ENCODE measurements at regions not wholly inside any gene's neighbourhood (a gene's known extent, or its start where the extent isn't known, plus 50 kb on each side); places are given as distances from the start of the nearest gene placed in this dataset.
"Not testable (repeated sequence)": the region's sequence is repeated elsewhere in the genome, so short reads cannot be mapped to it uniquely, and the experiment has no call there.

- no peaks in the 10 kb centered on the region for H3K9me3 ChIP-seq (ENCODE audit: insufficient read depth, low read depth, low read length)
- H2BK5ac ChIP-seq (ENCODE audit: low read depth, low read length, poor library complexity): no peak overlapping the region
- H3K9ac ChIP-seq (ENCODE audit: low read length): no peak overlapping the region
- no peak overlapping the region for H3K4ac ChIP-seq (ENCODE audit: low read depth, low read length)
- no peak overlapping the region for H2BK12ac ChIP-seq (ENCODE audit: low read length)
- no peaks in the 10 kb centered on the region for H3K36me3 ChIP-seq (ENCODE audit: control insufficient read depth in 1 of 2, insufficient read depth in 2 of 2, low read length in 2 of 2)
- H4K12ac ChIP-seq (ENCODE audit: low read depth, low read length): no peak overlapping the region
- H3K27me3 ChIP-seq (ENCODE audit: insufficient read depth, low read length): no peaks in the 10 kb centered on the region
- H3K4me1 ChIP-seq (ENCODE audit: control insufficient read depth in 1 of 2, insufficient read depth in 2 of 2, low read length in 2 of 2): no peaks in the 10 kb centered on the region
- no peak overlapping the region for H4K8ac ChIP-seq (ENCODE audit: low read depth, low read length)
- H3K27ac ChIP-seq (ENCODE audit: low read depth, low read length): no peak overlapping the region
- DNase-seq: no peak
- no peak overlapping the region for H3K4me2 ChIP-seq (ENCODE audit: low read length)
- no peak overlapping the region for H3K23ac ChIP-seq (ENCODE audit: low read length)
- no peak overlapping the region for H4K91ac ChIP-seq (ENCODE audit: low read depth, low read length)
- H3K79me2 ChIP-seq (ENCODE audit: control insufficient read depth, insufficient read depth, low read length, poor library complexity): no peaks in the 10 kb centered on the region
- H2AK5ac ChIP-seq (ENCODE audit: low read length): no peak overlapping the region
- H3K14ac ChIP-seq (ENCODE audit: low read length): no peak overlapping the region
- H3K18ac ChIP-seq (ENCODE audit: low read length): no peak overlapping the region
- H2AFZ ChIP-seq (ENCODE audit: insufficient read depth, low read length, poor library complexity): no peak overlapping the region
- WGBS (ENCODE audit: extremely low coverage, insufficient coverage, insufficient read length): no CpG with 5 or more reads among the region's 1 CpG
- no peak overlapping the region for H3K4me3 ChIP-seq (ENCODE audit: low read depth, low read length)
- H2BK120ac ChIP-seq (ENCODE audit: insufficient read depth, low read length, poor library complexity): no peak overlapping the region
- H3K79me1 ChIP-seq (ENCODE audit: low read length): no peaks in the 10 kb centered on the region
These were observed 217.4 kb upstream of the COX10 start for GRCh38 chr17:13851889-13852288.

- not testable (repeated sequence) for DNase-seq; H4K91ac ChIP-seq (ENCODE audit: low read depth, low read length); H3K27me3 ChIP-seq (ENCODE audit: insufficient read depth, low read length); H3K4me1 ChIP-seq (ENCODE audit: control insufficient read depth in 1 of 2, insufficient read depth in 2 of 2, low read length in 2 of 2); H3K4me2 ChIP-seq (ENCODE audit: low read length); H3K9ac ChIP-seq (ENCODE audit: low read length); H3K27ac ChIP-seq (ENCODE audit: low read depth, low read length); H4K12ac ChIP-seq (ENCODE audit: low read depth, low read length); H2AK5ac ChIP-seq (ENCODE audit: low read length); H3K36me3 ChIP-seq (ENCODE audit: control insufficient read depth in 1 of 2, insufficient read depth in 2 of 2, low read length in 2 of 2); H3K79me2 ChIP-seq (ENCODE audit: control insufficient read depth, insufficient read depth, low read length, poor library complexity); H3K4ac ChIP-seq (ENCODE audit: low read depth, low read length); H3K14ac ChIP-seq (ENCODE audit: low read length); H3K4me3 ChIP-seq (ENCODE audit: low read depth, low read length); H3K23ac ChIP-seq (ENCODE audit: low read length); H2AFZ ChIP-seq (ENCODE audit: insufficient read depth, low read length, poor library complexity); H2BK120ac ChIP-seq (ENCODE audit: insufficient read depth, low read length, poor library complexity); H3K9me3 ChIP-seq (ENCODE audit: insufficient read depth, low read depth, low read length); H3K18ac ChIP-seq (ENCODE audit: low read length); H2BK5ac ChIP-seq (ENCODE audit: low read depth, low read length, poor library complexity); H3K79me1 ChIP-seq (ENCODE audit: low read length); H4K8ac ChIP-seq (ENCODE audit: low read depth, low read length); H2BK12ac ChIP-seq (ENCODE audit: low read length)
- no CpG with 5 or more reads among the region's 4 CpGs for WGBS (ENCODE audit: extremely low coverage, insufficient coverage, insufficient read length)
These were observed 213.6 kb upstream of the COX10 start for GRCh38 chr17:13855730-13856129.

GRCh38 chr17:13862346-13862745, 207.0 kb upstream of the COX10 start:
- Histone ChIP-seq H3K79me2 (ENCODE audit: control insufficient read depth, insufficient read depth, low read length, poor library complexity) (no peaks in the 10 kb centered on the region), H3K9me3 (ENCODE audit: insufficient read depth, low read depth, low read length) (no peaks in the 10 kb centered on the region), H3K4me1 (ENCODE audit: control insufficient read depth in 1 of 2, insufficient read depth in 2 of 2, low read length in 2 of 2) (peaks cover 0 to 1% of the 10 kb centered on the region in 2 experiments), H2AFZ (ENCODE audit: insufficient read depth, low read length, poor library complexity) (no peak overlapping the region), H3K18ac (ENCODE audit: low read length) (no peak overlapping the region), H3K36me3 (ENCODE audit: control insufficient read depth in 1 of 2, insufficient read depth in 2 of 2, low read length in 2 of 2) (no peaks in the 10 kb centered on the region), H4K12ac (ENCODE audit: low read depth, low read length) (no peak overlapping the region), H2AK5ac (ENCODE audit: low read length) (no peak overlapping the region), H3K27me3 (ENCODE audit: insufficient read depth, low read length) (no peaks in the 10 kb centered on the region), H3K4me3 (ENCODE audit: low read depth, low read length) (no peak overlapping the region), H2BK120ac (ENCODE audit: insufficient read depth, low read length, poor library complexity) (no peak overlapping the region), H2BK5ac (ENCODE audit: low read depth, low read length, poor library complexity) (no peak overlapping the region), H3K14ac (ENCODE audit: low read length) (no peak overlapping the region), H2BK12ac (ENCODE audit: low read length) (no peak overlapping the region), H3K4me2 (ENCODE audit: low read length) (no peak overlapping the region), H3K4ac (ENCODE audit: low read depth, low read length) (no peak overlapping the region), H4K91ac (ENCODE audit: low read depth, low read length) (no peak overlapping the region), H3K23ac (ENCODE audit: low read length) (no peak overlapping the region), H3K9ac (ENCODE audit: low read length) (no peak overlapping the region), H4K8ac (ENCODE audit: low read depth, low read length) (no peak overlapping the region), H3K27ac (ENCODE audit: low read depth, low read length) (no peak overlapping the region), H3K79me1 (ENCODE audit: low read length) (no peaks in the 10 kb centered on the region)
- no CpG with 5 or more reads among the region's 3 CpGs for WGBS (ENCODE audit: extremely low coverage, insufficient coverage, insufficient read length)
- DNase-seq: no peak

- Histone ChIP-seq H3K9ac (ENCODE audit: low read length) (no peak overlapping the region), H3K14ac (ENCODE audit: low read length) (no peak overlapping the region), H4K8ac (ENCODE audit: low read depth, low read length) (no peak overlapping the region), H4K12ac (ENCODE audit: low read depth, low read length) (no peak overlapping the region), H3K4ac (ENCODE audit: low read depth, low read length) (no peak overlapping the region), H4K91ac (ENCODE audit: low read depth, low read length) (no peak overlapping the region), H3K79me2 (ENCODE audit: control insufficient read depth, insufficient read depth, low read length, poor library complexity) (no peaks in the 10 kb centered on the region), H3K4me1 (ENCODE audit: control insufficient read depth in 1 of 2, insufficient read depth in 2 of 2, low read length in 2 of 2) (peaks cover 0 to 1% of the 10 kb centered on the region in 2 experiments), H3K36me3 (ENCODE audit: control insufficient read depth in 1 of 2, insufficient read depth in 2 of 2, low read length in 2 of 2) (no peaks in the 10 kb centered on the region), H3K27me3 (ENCODE audit: insufficient read depth, low read length) (no peaks in the 10 kb centered on the region), H3K23ac (ENCODE audit: low read length) (no peak overlapping the region), H2BK12ac (ENCODE audit: low read length) (no peak overlapping the region), H2AFZ (ENCODE audit: insufficient read depth, low read length, poor library complexity) (no peak overlapping the region), H2AK5ac (ENCODE audit: low read length) (no peak overlapping the region), H3K9me3 (ENCODE audit: insufficient read depth, low read depth, low read length) (no peaks in the 10 kb centered on the region), H3K27ac (ENCODE audit: low read depth, low read length) (no peak overlapping the region), H3K4me3 (ENCODE audit: low read depth, low read length) (no peak overlapping the region), H3K18ac (ENCODE audit: low read length) (no peak overlapping the region), H3K79me1 (ENCODE audit: low read length) (no peaks in the 10 kb centered on the region), H2BK5ac (ENCODE audit: low read depth, low read length, poor library complexity) (no peak overlapping the region), H2BK120ac (ENCODE audit: insufficient read depth, low read length, poor library complexity) (no peak overlapping the region), H3K4me2 (ENCODE audit: low read length) (no peak overlapping the region)
- no CpG with 5 or more reads among the region's 3 CpGs for WGBS (ENCODE audit: extremely low coverage, insufficient coverage, insufficient read length)
- no peak for DNase-seq
These were observed 205.9 kb upstream of the COX10 start for GRCh38 chr17:13863436-13863835.

Measured in trophoblast cell (in vitro differentiated cells and primary cell).